Limb (tissue), 2 donors: ENCODE measurements at regions not wholly inside any gene's neighbourhood (a gene's known extent, or its start where the extent isn't known, plus 50 kb on each side); places are given as distances from the start of the nearest gene placed in this dataset.
"Not testable (repeated sequence)": the region's sequence is repeated elsewhere in the genome, so short reads cannot be mapped to it uniquely, and the experiment has no call there.

Source experiments
- DNase-seq, 2 donors: peaks; one replicate each; pipeline ENCODE4 v3.0.0-alpha.2; 2016; ENCODE audit errors: extremely low spot score in 2 of 2

DNA sequence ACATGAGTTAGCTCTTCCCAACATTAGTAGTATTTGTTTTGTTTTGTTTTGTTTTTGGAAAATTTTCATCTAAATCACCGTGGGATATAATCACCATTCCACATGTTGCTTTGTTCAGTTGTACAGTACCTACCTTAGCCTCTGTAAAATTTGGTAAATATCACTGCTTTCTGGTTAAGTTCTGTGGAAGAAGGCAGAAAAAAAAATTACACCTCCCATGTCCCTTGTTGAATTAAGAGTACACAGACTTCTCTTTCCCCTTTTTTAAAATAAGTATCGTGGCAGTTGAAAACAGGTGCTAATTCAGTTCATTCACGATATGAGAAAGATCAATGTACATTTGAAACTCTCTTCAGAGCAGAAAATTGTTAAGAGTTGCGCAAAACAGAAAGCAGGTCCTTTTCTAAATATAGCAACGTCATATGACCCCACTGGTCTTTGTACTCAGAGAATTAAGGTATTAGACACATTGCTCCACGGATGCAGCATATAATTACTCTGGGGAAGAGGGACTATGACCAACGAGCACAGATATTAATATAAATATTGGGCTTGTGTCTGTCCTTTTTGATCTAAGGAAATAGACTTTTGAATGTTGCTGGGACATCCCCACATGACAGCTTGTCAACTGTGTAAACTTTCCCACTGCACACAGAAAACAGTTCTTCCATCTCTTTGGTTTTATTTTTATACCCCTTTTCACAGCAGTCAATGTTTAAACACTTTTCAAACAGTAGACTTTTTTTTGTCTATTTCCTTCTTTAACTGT, 58.6 kb upstream of the ZNF217 start:
- DNase-seq, result no peak

DNA sequence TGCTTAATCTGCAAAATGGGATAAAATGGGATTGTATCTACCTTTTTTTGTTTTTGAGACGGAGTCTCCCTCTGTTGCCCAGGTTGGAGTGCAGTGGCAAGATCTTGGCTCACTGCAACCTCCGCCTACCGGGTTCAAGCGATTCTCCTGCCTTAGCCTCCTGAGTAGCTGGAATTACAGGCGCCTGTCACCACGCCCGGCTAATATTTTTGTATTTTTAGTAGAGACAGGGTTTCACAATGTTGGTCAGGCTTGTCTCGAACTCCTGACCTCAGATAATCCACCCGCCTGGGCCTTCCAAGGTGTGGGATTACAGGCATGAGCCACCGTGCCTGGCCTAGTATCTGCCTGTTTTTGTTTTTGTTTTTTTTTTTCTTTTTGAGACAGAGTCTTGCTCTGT, 55.9 kb upstream of the ZNF217 start:
- not testable (repeated sequence) for DNase-seq

DNA sequence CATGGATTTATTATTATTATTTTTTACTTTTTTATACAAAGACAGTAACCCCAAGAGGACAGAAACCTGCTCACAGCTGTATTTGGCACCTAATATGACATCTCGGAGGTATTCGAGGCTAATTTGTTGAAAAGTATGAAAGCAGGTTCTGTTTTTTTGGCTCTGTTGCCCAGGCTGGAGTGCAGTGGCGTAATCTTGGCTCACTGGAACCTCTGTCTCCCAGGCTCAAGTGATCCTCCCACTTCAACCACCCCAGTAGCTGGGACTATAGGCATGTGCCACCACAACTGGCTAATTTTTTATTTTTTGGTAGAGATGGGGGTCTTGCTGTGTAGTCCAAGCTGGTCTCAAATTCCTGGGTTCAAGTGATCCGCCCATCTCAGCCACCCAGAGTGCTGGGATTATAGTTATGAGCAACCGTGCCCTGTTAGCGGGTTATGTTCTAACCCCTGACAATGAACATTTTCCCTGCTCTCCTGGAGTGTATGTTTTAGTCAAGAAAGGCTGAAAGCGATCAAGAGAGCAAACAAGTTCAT, 53.7 kb upstream of the ZNF217 start:
- DNase-seq, result no peak

DNA sequence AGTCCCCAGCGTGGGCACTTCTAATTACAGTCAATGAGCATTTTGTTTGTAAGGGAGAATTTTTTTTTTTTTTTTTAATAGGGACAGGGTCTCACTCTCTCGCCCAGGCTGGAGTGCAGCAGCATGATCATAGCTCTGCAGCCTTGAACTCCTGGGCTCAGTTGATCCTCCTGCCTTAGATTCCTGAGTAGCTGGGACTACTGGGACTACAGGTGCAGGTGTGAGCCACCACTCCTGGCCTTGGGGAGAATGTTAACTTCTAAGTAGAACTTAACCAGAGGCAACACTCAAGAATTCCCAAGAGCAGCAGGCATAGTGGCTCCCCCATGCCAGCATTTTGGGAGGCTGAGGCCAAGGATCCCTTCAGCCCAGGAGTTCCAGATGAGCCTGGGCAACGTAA, 52.9 kb upstream of the ZNF217 start:
- no peak for DNase-seq

DNA sequence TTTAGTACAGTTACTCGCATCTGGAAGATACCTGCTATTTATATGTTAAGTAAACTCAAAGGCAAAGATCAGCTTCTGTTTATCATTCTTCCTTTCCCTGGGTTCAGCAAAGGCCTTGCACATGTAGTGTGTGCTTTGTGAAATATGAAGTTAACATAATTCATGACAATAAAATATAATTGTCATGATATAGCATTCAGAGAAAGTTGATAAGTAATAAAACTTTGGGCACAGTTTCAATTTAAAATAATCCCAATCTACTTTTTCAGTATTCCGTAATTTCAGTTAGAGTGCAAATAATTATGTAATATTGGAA, 51.9 kb upstream of the ZNF217 start:
- no peak for DNase-seq

DNA sequence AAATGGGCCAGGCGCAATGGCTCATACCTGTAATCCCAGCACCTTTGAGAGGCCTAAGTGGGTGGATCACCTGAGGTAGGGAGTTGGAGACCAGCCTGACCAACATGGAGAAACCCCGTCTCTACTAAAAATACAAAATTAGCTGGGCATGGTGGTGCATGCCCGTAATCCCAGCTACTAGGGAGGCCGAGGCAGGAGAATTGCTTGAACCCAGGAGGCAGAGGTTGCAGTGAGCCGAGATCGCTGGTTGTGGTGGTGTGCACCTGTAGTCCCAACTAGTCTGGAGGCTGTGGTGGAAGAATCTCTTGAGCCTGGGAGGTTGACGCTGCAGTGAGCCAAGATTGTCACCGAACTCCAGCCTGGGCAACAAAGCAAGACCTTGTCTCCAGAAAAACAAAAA, 50.5 kb upstream of the ZNF217 start:
- not testable (repeated sequence) for DNase-seq
